ENCODE measurements at regions not wholly inside any gene's neighbourhood (a gene's known extent, or its start where the extent isn't known, plus 50 kb on each side); places are given as distances from the start of the nearest gene placed in this dataset.

DNA sequence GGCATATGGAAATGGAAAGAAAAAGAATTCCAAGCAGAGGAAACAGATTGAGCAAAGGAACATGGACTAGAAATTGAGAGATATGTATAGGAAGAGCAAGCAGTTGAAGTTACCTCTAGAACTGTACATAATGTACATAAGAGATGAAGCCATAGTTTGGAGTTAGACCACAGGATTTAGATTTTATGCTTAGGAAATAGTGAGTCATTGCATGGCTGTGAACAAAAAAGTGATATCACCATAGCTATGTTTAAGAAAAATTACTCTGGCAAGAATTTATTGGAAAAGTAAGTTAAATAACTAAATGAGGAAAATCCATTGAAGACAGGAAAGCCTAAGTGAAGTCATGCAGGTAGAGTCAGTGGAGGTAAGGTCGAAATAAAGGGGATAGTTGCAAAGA, 99.4 kb upstream of the GALNT5 start:
- WGBS, 2 donors = 87 to 90% methylated on average over 1 of the region's 1 CpG
- H3K27ac ChIP-seq = no peak overlapping the region
- no peaks in the 10 kb centered on the region for H3K36me3 ChIP-seq
- H3K4me3 ChIP-seq = no peak overlapping the region
- no peaks in the 10 kb centered on the region for H3K4me1 ChIP-seq
- no peak for DNase-seq (ENCODE audit: low spot score in 2 of 2)
- TF ChIP-seq EP300 (IDR thresholded peaks at IDR 0.05) = no peak
- H3K9me3 ChIP-seq = no peaks in the 10 kb centered on the region
- no peaks in the 10 kb centered on the region for H3K27me3 ChIP-seq

DNA sequence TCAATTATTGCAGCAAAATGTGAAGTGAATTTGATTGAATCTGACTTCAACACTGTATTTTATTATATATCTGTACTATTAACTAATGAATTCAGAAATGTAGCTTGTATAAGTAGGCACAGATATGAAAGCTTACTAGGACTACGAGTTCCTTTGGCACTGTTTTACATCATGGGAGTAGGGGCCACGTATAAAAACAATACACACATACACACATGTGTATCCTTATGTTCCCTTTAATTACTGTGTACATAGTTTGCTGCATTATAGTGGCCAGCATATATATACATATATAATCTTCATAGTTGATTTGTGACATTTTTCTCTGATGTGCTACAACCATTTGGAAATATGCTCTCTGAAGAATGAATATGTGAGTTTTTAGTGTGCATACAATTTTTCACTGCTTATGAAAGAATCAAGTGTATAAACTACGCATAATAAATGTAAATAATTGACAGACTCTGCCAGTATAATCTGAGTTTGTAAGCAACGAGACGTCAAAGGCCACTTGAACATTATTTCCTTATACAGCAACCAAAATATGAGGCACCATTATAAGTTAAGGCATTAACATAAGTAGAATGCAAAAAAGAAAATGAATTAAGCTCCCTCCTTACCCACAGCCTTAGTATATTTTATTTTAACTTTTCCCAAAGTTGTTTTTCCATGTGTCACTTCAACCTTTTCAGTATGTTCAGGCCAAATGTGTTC, 98.1 kb upstream of the GALNT5 start:
- TF ChIP-seq, protein P1, sequence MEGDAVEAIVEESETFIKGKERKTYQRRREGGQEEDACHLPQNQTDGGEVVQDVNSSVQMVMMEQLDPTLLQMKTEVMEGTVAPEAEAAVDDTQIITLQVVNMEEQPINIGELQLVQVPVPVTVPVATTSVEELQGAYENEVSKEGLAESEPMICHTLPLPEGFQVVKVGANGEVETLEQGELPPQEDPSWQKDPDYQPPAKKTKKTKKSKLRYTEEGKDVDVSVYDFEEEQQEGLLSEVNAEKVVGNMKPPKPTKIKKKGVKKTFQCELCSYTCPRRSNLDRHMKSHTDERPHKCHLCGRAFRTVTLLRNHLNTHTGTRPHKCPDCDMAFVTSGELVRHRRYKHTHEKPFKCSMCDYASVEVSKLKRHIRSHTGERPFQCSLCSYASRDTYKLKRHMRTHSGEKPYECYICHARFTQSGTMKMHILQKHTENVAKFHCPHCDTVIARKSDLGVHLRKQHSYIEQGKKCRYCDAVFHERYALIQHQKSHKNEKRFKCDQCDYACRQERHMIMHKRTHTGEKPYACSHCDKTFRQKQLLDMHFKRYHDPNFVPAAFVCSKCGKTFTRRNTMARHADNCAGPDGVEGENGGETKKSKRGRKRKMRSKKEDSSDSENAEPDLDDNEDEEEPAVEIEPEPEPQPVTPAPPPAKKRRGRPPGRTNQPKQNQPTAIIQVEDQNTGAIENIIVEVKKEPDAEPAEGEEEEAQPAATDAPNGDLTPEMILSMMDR (IDR thresholded peaks at IDR 0.05) = no peak
- no peak for TF ChIP-seq EP300 (IDR thresholded peaks at IDR 0.05)
- no peak for TF ChIP-seq POLR2A (IDR thresholded peaks at IDR 0.05)
- Histone ChIP-seq H3K36me3 (no peaks in the 10 kb centered on the region), H3K9me3 (peaks cover 0 to 4% (median 0%) of the 10 kb centered on the region in 4 donors), H3K4me3 (no peak overlapping the region), H3K27ac (no peak overlapping the region), H3K27me3 (no peaks in the 10 kb centered on the region), H3K4me1 (no peaks in the 10 kb centered on the region)
- DNase-seq (ENCODE audit: low spot score in 2 of 2) = no peak
- 62 to 64% methylated on average over 5 of the region's 5 CpGs for WGBS, 2 donors

DNA sequence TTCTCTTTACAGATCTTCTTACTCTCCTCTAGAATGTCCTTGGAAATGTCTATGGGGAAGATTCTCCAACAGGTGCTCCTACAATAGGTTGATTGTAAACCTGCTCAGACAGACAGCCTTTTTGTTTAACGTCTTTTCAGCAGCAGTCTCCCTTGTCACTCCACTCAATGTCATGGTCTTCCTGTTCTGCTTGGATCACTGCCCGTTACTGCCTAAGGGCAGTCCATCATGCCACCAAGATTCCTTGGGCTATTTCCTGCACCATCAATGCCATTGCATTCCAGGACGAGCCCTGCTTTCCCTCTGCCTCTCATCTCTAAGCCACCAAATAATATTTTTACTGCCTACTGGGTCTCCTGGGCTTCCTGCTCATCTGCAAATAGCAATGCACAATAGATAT, 97.4 kb upstream of the GALNT5 start:
- H3K36me3 ChIP-seq = no peaks in the 10 kb centered on the region
- peaks cover 0 to 11% (median 0%) of the 10 kb centered on the region in 4 donors for H3K9me3 ChIP-seq
- H3K4me1 ChIP-seq = no peaks in the 10 kb centered on the region
- WGBS, 2 donors = 33 to 44% methylated on average over 3 of the region's 3 CpGs
- DNase-seq (ENCODE audit: low spot score in 2 of 2) = no peak
- TF ChIP-seq, protein P1 (IDR thresholded peaks at IDR 0.05) = no peak
- no peak for TF ChIP-seq POLR2A (IDR thresholded peaks at IDR 0.05)
- TF ChIP-seq EP300 (IDR thresholded peaks at IDR 0.05) = no peak
- no peaks in the 10 kb centered on the region for H3K27me3 ChIP-seq
- H3K27ac ChIP-seq = no peak overlapping the region
- no peak overlapping the region for H3K4me3 ChIP-seq

DNA sequence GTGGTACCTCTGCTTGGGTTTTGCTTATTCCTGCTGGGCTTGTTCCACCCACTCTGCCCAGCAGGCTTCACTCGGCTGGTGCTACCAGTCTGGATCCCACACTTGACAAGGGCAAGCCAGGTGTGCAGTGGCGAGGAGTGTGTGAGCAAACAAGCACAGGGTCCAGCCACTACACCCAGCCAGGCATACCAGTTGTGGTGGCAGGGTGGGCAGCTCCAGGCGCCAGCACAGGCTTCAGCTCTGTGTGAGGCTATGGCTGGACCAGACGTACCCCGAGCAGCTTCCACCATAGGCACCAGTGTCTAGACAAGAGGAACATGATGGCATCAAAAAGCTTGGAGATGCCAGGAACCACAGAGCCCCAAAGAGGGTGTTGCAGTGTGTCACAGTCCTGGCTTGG, 93.1 kb upstream of the GALNT5 start:
- TF ChIP-seq EP300 (IDR thresholded peaks at IDR 0.05) (no peak), POLR2A (IDR thresholded peaks at IDR 0.05) (no peak)
- TF ChIP-seq, protein P1 (IDR thresholded peaks at IDR 0.05) = no peak
- Histone ChIP-seq H3K36me3 (no peaks in the 10 kb centered on the region), H3K27ac (no peak overlapping the region), H3K4me1 (no peaks in the 10 kb centered on the region), H3K27me3 (no peaks in the 10 kb centered on the region), H3K9me3 (peaks cover 0 to 17% (median 0%) of the 10 kb centered on the region in 4 donors), H3K4me3 (no peak overlapping the region)
- 98 to 100% methylated on average over 2 to 5 of the region's 5 CpGs for WGBS, 2 donors
- no peak for DNase-seq (ENCODE audit: low spot score in 2 of 2)

DNA sequence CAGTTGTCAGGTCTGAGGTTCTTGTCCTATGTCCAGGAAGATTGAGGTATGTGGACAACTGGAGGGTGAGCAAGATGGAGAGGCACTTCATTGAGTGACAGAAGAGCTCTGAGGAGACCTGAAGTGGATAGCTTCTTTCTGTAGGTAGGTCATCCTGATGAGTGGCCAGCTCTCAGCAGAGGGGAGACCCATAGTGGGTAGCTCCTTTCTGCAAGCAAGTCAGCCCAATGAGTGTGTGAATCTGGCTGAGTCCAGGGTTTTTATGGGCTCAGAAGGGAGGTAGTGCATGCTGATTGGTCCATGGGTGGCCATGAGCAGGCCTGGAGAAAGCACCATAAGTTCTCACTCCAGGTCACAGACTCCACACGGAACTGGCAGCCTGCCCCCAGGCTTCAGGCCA, 92.6 kb upstream of the GALNT5 start:
- Histone ChIP-seq H3K4me1 (no peaks in the 10 kb centered on the region), H3K27me3 (no peaks in the 10 kb centered on the region), H3K9me3 (peaks cover 0 to 17% (median 0%) of the 10 kb centered on the region in 4 donors), H3K4me3 (no peak overlapping the region), H3K36me3 (no peaks in the 10 kb centered on the region), H3K27ac (no peak overlapping the region)
- WGBS, 2 donors = 100% methylated on average over 1 of the region's 1 CpG
- no peak for DNase-seq (ENCODE audit: low spot score in 2 of 2)
- TF ChIP-seq EP300 (IDR thresholded peaks at IDR 0.05) (no peak), POLR2A (IDR thresholded peaks at IDR 0.05) (no peak)
- TF ChIP-seq, protein P1 (IDR thresholded peaks at IDR 0.05) = no peak

Measured in tibial nerve (tissue), 4 donors.